Neuronal stem cell (in vitro differentiated cells): ENCODE measurements at regions not wholly inside any gene's neighbourhood (a gene's known extent, or its start where the extent isn't known, plus 50 kb on each side); places are given as distances from the start of the nearest gene placed in this dataset.

ENCODE experiments used
- DNase-seq: peaks from one replicate; pipeline ENCODE4 v3.0.0-alpha.2; 2013; ENCODE audit warnings: low spot score
- H2AFZ ChIP-seq: one replicate; pipeline ENCODE4 v1.6.1; 2013; ENCODE audit warnings: mild to moderate bottlenecking, low read length, inconsistent platforms
- H2AK5ac ChIP-seq: 2 replicates; pipeline ENCODE4 v1.6.1; 2013; ENCODE audit warnings: low read depth, mild to moderate bottlenecking, inconsistent platforms, low read length, moderate library complexity, mixed read lengths
- H2BK120ac ChIP-seq: 2 replicates; pipeline ENCODE4 v1.6.1; 2013; ENCODE audit warnings: low read depth, mild to moderate bottlenecking, inconsistent platforms, low read length, moderate library complexity, mixed read lengths
- H2BK12ac ChIP-seq: one replicate; pipeline ENCODE4 v1.6.1; 2013; ENCODE audit warnings: low read length, inconsistent platforms
- H2BK15ac ChIP-seq: 2 replicates; pipeline ENCODE4 v1.6.1; 2013; ENCODE audit warnings: mild to moderate bottlenecking, low read length, inconsistent platforms, mixed read lengths
- H2BK5ac ChIP-seq: one replicate; pipeline ENCODE4 v1.6.1; 2013; ENCODE audit warnings: inconsistent platforms, mild to moderate bottlenecking, low read length, moderate library complexity
- H3K14ac ChIP-seq: one replicate; pipeline ENCODE4 v1.6.1; 2013; ENCODE audit warnings: low read length, inconsistent platforms
- H3K18ac ChIP-seq: 2 replicates; pipeline ENCODE4 v1.6.1; 2013; ENCODE audit warnings: low read length, inconsistent platforms
- H3K23ac ChIP-seq: 2 replicates; pipeline ENCODE4 v1.6.1; 2013; ENCODE audit warnings: low read depth, mild to moderate bottlenecking, mixed read lengths, low read length, inconsistent platforms; ENCODE audit not compliant: poor library complexity
- H3K27ac ChIP-seq: replicated peaks from 3 replicates; pipeline ENCODE4 v1.5.1; 2013; ENCODE audit warnings: low read length, inconsistent platforms
- H3K27me3 ChIP-seq, 3 experiments: 2 replicates each; pipeline ENCODE4 v1.6.1; 2013; ENCODE audit warnings: low read length in 3 of 3, mild to moderate bottlenecking in 2 of 3, inconsistent platforms in 1 of 3, low read depth in 1 of 3, mixed read lengths in 1 of 3, moderate library complexity in 1 of 3; ENCODE audit not compliant: control insufficient read depth in 3 of 3, insufficient read depth in 3 of 3
- H3K36me3 ChIP-seq, 2 donors: replicated peaks in 1 of 2; 2 replicates each; pipeline ENCODE4 v1.6.1; 2013; ENCODE audit warnings: low read length in 2 of 2; ENCODE audit not compliant: control insufficient read depth in 2 of 2, insufficient read depth in 2 of 2
- H3K4ac ChIP-seq: 2 replicates; pipeline ENCODE4 v1.6.1; 2013; ENCODE audit warnings: inconsistent platforms, mild to moderate bottlenecking, low read length, moderate library complexity
- H3K4me1 ChIP-seq, 2 donors: 1 replicate in 1 of 2; 2 replicates in 1 of 2; pipeline ENCODE4 v1.6.1; 2013; ENCODE audit warnings: low read length in 2 of 2, low read depth in 1 of 2; ENCODE audit not compliant: control insufficient read depth in 2 of 2, insufficient read depth in 1 of 2
- H3K4me2 ChIP-seq: one replicate; pipeline ENCODE4 v1.6.1; 2013; ENCODE audit warnings: mild to moderate bottlenecking, low read length, inconsistent platforms; ENCODE audit not compliant: insufficient read depth, poor library complexity, severe bottlenecking
- H3K4me3 ChIP-seq, 2 donors: 2 replicates each; pipeline ENCODE4 v1.5.1; 2013; ENCODE audit warnings: low read length in 2 of 2, mild to moderate bottlenecking in 2 of 2, inconsistent platforms in 1 of 2, moderate library complexity in 1 of 2
- H3K79me1 ChIP-seq: one replicate; pipeline ENCODE4 v1.6.1; 2013; ENCODE audit warnings: low read depth, mild to moderate bottlenecking, inconsistent platforms, low read length, moderate library complexity
- H3K9ac ChIP-seq: one replicate; pipeline ENCODE4 v1.6.1; 2013; ENCODE audit warnings: mild to moderate bottlenecking, low read depth, low read length, inconsistent platforms; ENCODE audit not compliant: poor library complexity
- H3K9me3 ChIP-seq, 2 donors: replicated peaks in 1 of 2; 2 replicates each; pipeline versions ENCODE3 to v1.6.1; 2013; ENCODE audit warnings: low read length in 2 of 2, mild to moderate bottlenecking in 2 of 2, inconsistent platforms in 1 of 2, low read depth in 1 of 2, mixed read lengths in 1 of 2, moderate library complexity in 1 of 2; ENCODE audit not compliant: control insufficient read depth in 2 of 2, insufficient read depth in 1 of 2
- H4K8ac ChIP-seq: one replicate; pipeline ENCODE4 v1.6.1; 2013; ENCODE audit warnings: low read depth, mild to moderate bottlenecking, inconsistent platforms, low read length, moderate library complexity
- H4K91ac ChIP-seq: one replicate; pipeline ENCODE4 v1.6.1; 2013; ENCODE audit warnings: low read length, low read depth, mild to moderate bottlenecking, inconsistent platforms; ENCODE audit not compliant: poor library complexity
- WGBS, 2 donors: extraction: QIAGEN DNeasy Blood & Tissue Kit; methylation state at CpG; one replicate each; pipeline ENCODE4 v1.1.7; 2013; ENCODE audit warnings: missing lambda C conversion rate in 2 of 2, mixed read lengths in 1 of 2; ENCODE audit not compliant: insufficient read length in 2 of 2, insufficient replicate concordance in 1 of 2; ENCODE audit errors: extremely low coverage in 2 of 2; 5-methylcytosine and 5-hydroxymethylcytosine counted together

DNA sequence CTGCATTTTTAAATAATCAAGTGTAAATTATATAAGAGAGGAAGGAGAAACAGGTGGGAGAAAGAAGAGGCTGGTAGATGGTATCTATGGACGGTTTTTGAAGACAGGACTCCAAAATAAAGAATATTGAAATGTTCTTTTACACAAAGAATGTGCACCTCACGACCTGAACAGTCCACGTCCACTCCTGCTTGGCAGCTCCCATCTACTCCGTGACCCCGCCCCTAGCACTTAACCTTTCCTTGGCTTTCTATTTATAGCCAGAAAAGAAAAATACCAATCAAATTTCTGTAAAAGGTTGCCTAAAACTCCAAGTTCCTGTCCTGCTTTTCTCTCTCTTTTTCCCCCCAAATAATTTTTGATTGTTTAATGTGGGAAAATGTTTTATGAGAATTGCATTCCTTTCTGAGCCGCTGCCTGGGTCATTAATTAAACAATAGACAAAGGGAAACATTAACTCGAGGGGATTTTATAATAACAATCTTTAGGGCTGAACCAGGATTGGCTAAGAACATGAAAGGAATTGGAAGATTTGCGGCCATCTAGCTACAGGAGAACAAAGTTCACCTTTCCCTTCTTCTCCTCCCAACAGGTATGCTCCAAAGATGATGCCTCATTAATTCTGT lies 173.6 kb upstream of the MAP3K1 start:
- H2BK5ac ChIP-seq, result no peak overlapping the region
- no peaks in the 10 kb centered on the region for H3K9me3 ChIP-seq
- H3K18ac ChIP-seq, result no peak overlapping the region
- H2BK120ac ChIP-seq, result no peak overlapping the region
- H3K4me1 ChIP-seq, result peaks cover 0 to 5% of the 10 kb centered on the region in 2 donors
- WGBS, 2 donors, result no CpG with 5 or more reads among the region's 8 CpGs
- no peak overlapping the region for H3K4me2 ChIP-seq
- H3K79me1 ChIP-seq, result no peaks in the 10 kb centered on the region
- no peak overlapping the region for H2AFZ ChIP-seq
- H3K4me3 ChIP-seq, result no peak overlapping the region
- no peak overlapping the region for H3K27ac ChIP-seq
- no peak overlapping the region for H3K14ac ChIP-seq
- H3K27me3 ChIP-seq, result no peaks in the 10 kb centered on the region
- H2AK5ac ChIP-seq, result no peak overlapping the region
- no peak for DNase-seq
- H3K36me3 ChIP-seq, result no peaks in the 10 kb centered on the region
- no peak overlapping the region for H3K23ac ChIP-seq
- no peak overlapping the region for H4K8ac ChIP-seq
- H3K4ac ChIP-seq, result no peak overlapping the region
- no peak overlapping the region for H4K91ac ChIP-seq
- H3K9ac ChIP-seq, result no peak overlapping the region
- no peak overlapping the region for H2BK12ac ChIP-seq
- no peak overlapping the region for H2BK15ac ChIP-seq

DNA sequence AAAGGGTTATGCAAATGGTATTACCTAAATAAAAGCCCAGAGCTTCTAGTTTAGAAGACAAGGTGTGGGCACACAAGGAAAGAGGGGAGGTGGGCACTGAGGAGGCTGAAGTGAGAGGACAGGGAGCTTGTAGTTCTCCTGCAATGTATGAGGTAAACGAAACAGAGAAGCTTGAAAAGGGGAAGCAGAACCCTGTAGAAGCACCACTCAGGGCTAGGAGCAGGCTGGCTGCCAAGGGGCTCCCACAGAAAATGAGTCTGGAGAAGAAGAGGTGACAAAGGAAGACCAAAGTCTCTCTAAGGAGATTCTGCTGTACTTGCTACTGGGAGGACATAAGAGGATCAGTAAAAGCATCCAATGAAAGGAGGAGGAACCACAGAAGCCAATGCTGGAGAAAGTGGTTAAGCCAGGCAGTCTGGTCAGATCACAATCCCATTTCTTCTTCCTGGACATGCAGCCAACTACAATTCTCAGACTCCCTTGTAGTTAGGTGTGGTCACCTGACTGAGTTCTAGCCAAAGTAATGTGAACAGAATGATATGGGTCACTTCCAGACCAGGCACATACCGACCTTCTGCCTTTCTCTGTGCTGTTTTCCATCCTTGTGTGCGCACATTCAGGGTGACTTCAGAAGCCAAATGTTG lies 174.5 kb upstream of the MAP3K1 start:
- no peak overlapping the region for H2BK12ac ChIP-seq
- H2BK15ac ChIP-seq, result no peak overlapping the region
- no peak overlapping the region for H2AK5ac ChIP-seq
- no peak overlapping the region for H3K14ac ChIP-seq
- H3K4me3 ChIP-seq, result no peak overlapping the region
- H3K9me3 ChIP-seq, result no peaks in the 10 kb centered on the region
- H3K79me1 ChIP-seq, result no peaks in the 10 kb centered on the region
- no peak overlapping the region for H2AFZ ChIP-seq
- DNase-seq, result no peak
- no peak overlapping the region for H3K18ac ChIP-seq
- no CpG with 5 or more reads among the region's 3 CpGs for WGBS, 2 donors
- H2BK5ac ChIP-seq, result no peak overlapping the region
- no peak overlapping the region for H3K27ac ChIP-seq
- H4K91ac ChIP-seq, result no peak overlapping the region
- peaks cover 0 to 5% of the 10 kb centered on the region in 2 donors for H3K4me1 ChIP-seq
- H2BK120ac ChIP-seq, result no peak overlapping the region
- no peak overlapping the region for H3K4ac ChIP-seq
- H3K9ac ChIP-seq, result no peak overlapping the region
- no peaks in the 10 kb centered on the region for H3K27me3 ChIP-seq
- H4K8ac ChIP-seq, result no peak overlapping the region
- H3K4me2 ChIP-seq, result no peak overlapping the region
- H3K36me3 ChIP-seq, result no peaks in the 10 kb centered on the region
- no peak overlapping the region for H3K23ac ChIP-seq

DNA sequence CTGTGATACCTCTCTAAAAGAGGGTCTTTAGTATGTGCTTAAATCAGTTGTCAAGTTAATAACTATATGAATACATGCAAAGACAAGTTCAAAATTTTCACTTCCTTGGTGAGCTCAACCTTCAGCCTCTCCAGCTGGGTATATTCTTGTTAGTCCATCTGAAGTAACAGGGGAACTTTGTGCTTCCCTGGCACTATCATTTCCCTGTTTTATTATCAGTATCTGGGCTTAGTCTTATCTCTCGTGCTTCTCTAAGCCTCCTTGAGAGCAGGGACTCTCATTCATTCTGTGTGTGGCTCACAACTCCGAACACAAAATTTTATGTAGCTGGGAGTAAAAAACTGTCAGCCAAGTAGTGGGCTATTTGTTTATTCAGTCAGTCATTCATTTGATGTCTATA lies 175.9 kb upstream of the MAP3K1 start:
- Histone ChIP-seq H2BK15ac (no peak overlapping the region), H3K27me3 (no peaks in the 10 kb centered on the region), H2BK12ac (no peak overlapping the region), H3K4me3 (no peak overlapping the region), H3K23ac (no peak overlapping the region), H3K4me2 (no peak overlapping the region), H2BK120ac (no peak overlapping the region), H3K9me3 (no peaks in the 10 kb centered on the region), H3K9ac (no peak overlapping the region), H3K36me3 (no peaks in the 10 kb centered on the region), H4K8ac (no peak overlapping the region), H3K18ac (no peak overlapping the region), H4K91ac (no peak overlapping the region), H3K4ac (no peak overlapping the region), H2AK5ac (no peak overlapping the region), H3K4me1 (peaks cover 0 to 7% of the 10 kb centered on the region in 2 donors), H3K27ac (no peak overlapping the region), H3K14ac (no peak overlapping the region), H3K79me1 (no peaks in the 10 kb centered on the region), H2AFZ (no peak overlapping the region), H2BK5ac (no peak overlapping the region)
- WGBS, 2 donors, result no CpG with 5 or more reads among the region's 2 CpGs
- DNase-seq, result no peak

DNA sequence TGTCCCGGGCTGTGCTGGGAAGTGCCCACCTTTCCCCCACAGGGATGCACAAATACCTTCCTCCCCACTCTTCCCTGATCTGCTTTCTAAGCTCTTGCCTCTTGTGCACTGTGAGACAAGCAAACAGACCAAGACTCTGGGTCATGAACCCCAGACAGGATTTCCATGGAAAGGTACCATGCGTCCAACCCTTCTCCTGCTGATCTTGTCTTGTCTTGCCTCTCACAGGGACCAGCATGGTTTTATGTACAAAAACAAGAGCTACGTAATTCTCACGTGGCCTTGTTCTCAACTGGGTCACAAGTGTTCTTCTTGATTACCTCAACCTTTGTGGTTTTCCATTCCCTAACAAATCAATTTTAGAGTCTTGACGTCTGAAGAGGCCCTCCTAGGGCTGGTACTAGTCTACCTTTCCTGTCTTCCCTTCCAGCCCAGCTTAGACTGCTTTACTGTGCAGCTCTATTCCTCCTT lies 176.5 kb upstream of the MAP3K1 start:
- H3K4me3 ChIP-seq, result no peak overlapping the region
- H3K4me1 ChIP-seq, result peaks cover 0 to 7% of the 10 kb centered on the region in 2 donors
- WGBS, 2 donors, result no CpG with 5 or more reads among the region's 5 CpGs
- H3K9me3 ChIP-seq, result no peaks in the 10 kb centered on the region
- no peak overlapping the region for H4K8ac ChIP-seq
- H3K9ac ChIP-seq, result no peak overlapping the region
- no peak overlapping the region for H3K23ac ChIP-seq
- no peak overlapping the region for H2AFZ ChIP-seq
- no peaks in the 10 kb centered on the region for H3K79me1 ChIP-seq
- no peak overlapping the region for H3K4ac ChIP-seq
- H3K4me2 ChIP-seq, result no peak overlapping the region
- no peak overlapping the region for H2BK120ac ChIP-seq
- H2AK5ac ChIP-seq, result no peak overlapping the region
- H4K91ac ChIP-seq, result no peak overlapping the region
- H3K27me3 ChIP-seq, result no peaks in the 10 kb centered on the region
- H3K36me3 ChIP-seq, result no peaks in the 10 kb centered on the region
- H2BK12ac ChIP-seq, result no peak overlapping the region
- no peak overlapping the region for H2BK5ac ChIP-seq
- H3K14ac ChIP-seq, result no peak overlapping the region
- H3K27ac ChIP-seq, result no peak overlapping the region
- DNase-seq, result no peak
- no peak overlapping the region for H2BK15ac ChIP-seq
- no peak overlapping the region for H3K18ac ChIP-seq
